LNCaP clone FGC (cell line): ENCODE measurements at regions not wholly inside any gene's neighbourhood (a gene's known extent, or its start where the extent isn't known, plus 50 kb on each side); places are given as distances from the start of the nearest gene placed in this dataset.

Experiments used
- DNase-seq: peaks from one replicate; pipeline ENCODE4 v3.0.0-alpha.2; 2011; ENCODE audit warnings: low read depth
- H3K4me3 ChIP-seq: 2 replicates; pipeline ENCODE4 v1.5.1; 2011; ENCODE audit warnings: mild to moderate bottlenecking, low read depth, low read length, control low read depth
- CTCF ChIP-seq: IDR thresholded peaks from 2 replicates; pipeline ENCODE4 v1.5.1; 2012; ENCODE audit warnings: mild to moderate bottlenecking; ENCODE audit not compliant: control insufficient read depth, insufficient read depth; ENCODE audit errors: extremely low read depth

GRCh38 chr3:152733584-152734119, 101.3 kb upstream of the P2RY1 start:
- TF ChIP-seq CTCF: no peak
- DNase-seq: no peak
- H3K4me3 ChIP-seq: no peak overlapping the region

- no peak for TF ChIP-seq CTCF
- no peak overlapping the region for H3K4me3 ChIP-seq
- no peak for DNase-seq
Measured at GRCh38 chr3:152737021-152737908, 97.7 kb upstream of the P2RY1 start.

GRCh38 chr3:152738656-152739055, 96.3 kb upstream of the P2RY1 start:
- no peak for DNase-seq
- no peak for TF ChIP-seq CTCF
- no peak overlapping the region for H3K4me3 ChIP-seq

GRCh38 chr3:152742368-152743347, 92.3 kb upstream of the P2RY1 start:
- H3K4me3 ChIP-seq: no peak overlapping the region
- TF ChIP-seq CTCF: no peak
- no peak for DNase-seq

GRCh38 chr3:152745646-152746045, 89.3 kb upstream of the P2RY1 start:
- no peak overlapping the region for H3K4me3 ChIP-seq
- DNase-seq: no peak
- no peak for TF ChIP-seq CTCF

- DNase-seq: no peak
- no peak for TF ChIP-seq CTCF
- no peak overlapping the region for H3K4me3 ChIP-seq
Measured at GRCh38 chr3:152754303-152754702, 80.6 kb upstream of the P2RY1 start.
